NCI-H510A (cell line): ENCODE measurements at regions not wholly inside any gene's neighbourhood (a gene's known extent, or its start where the extent isn't known, plus 50 kb on each side); places are given as distances from the start of the nearest gene placed in this dataset.
"Not testable (repeated sequence)": the region's sequence is repeated elsewhere in the genome, so short reads cannot be mapped to it uniquely, and the experiment has no call there.

ENCODE experiments used
- DNase-seq: peaks from one replicate; lab custom pipeline; 2025; lab: John Stamatoyannopoulos, UW

DNA sequence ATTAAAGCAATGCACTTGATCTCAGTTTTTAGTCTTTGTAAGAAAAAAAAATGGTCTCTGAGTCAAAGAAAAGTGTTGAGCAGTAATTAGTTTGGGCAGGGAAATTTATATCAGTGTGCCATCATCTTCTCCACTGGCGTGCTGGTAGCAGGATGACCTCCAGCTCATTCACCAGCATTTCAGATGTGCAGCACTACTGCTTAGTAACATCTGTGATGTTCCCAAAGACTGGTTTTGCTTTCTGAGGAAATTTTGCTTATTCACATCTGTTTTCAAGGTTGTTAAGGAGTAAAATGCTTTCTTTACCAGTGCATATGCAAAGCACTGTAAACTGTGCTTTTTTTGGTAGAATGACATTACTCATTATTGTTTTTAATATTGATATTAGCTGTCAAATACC is 540.4 kb downstream of the TRAM1L1 start:
- DNase-seq, result no peak

DNA sequence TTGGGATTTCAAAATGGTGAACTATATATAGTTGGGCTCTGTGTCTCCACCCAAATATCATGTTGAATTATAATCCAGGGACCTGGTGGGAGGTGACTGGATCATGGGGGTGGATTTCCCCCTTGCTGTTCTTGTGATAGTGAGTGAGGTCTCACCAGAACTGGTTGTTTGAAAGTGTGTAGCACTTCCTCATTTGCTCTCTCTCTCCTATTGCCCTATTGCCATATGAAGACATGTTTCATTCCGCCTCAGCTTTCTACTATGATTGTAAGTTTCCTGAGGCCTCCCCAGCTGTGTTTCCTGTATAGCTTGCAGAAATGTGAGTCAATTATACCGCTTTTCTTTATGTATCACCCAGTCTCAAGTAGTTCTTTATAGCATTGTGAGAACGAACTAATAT is 545.6 kb downstream of the TRAM1L1 start:
- no peak for DNase-seq

DNA sequence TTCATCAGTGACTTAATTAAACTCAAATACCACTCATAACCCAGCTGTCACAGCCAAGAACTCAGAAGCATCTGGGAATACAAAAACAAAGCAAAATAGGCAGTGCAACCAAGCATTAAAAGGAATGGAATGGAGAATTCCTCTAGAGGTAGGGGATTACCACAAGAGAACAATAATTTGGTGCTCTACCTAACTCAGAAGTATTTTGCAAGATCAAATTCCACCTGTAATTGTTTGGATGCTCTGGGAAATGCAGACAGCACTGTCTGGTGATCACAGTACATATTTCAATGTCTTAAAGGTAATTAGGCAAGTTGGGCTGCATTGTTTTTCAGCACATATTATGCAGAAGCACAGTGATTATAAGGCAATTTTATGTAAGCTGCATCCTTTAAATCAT is 547.5 kb downstream of the TRAM1L1 start:
- no peak for DNase-seq

DNA sequence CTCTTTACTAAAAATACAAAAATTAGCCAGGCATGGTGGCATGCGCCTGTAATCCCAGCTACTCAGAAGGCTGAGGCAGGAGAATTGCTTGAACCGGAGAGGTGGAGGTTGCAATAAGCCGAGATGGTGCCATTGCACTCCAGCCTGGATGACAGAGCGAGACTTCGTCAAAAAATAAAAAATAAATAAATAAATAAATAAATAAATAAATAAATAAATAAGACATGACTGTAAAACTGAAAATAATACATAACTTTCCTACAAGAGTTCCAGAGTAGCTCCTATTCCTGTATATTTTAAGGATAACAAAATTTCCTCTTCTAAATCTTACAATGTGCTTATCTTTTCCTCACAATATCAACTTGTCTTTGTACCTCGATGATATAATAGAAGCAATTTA is 549.4 kb downstream of the TRAM1L1 start:
- DNase-seq, result not testable (repeated sequence)

DNA sequence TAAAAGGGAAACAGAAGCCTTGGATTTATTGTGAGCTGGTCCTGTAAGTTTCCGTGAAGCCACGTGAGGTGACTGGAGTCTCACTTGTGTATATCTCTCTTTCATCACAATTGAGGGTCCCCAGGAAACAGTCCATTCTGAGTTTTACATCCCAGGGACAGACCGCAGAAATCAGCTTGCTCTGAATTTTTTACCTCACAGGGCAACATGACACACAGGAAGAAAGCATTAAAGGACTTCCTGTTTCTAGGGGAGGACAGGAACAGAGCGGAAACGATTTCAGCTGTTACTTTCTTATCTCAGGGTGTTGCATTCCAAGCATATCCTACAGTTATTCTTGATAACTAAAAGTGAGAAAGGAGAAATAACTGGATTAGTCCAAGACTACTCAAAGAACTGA is 553.5 kb downstream of the TRAM1L1 start:
- DNase-seq, result no peak

DNA sequence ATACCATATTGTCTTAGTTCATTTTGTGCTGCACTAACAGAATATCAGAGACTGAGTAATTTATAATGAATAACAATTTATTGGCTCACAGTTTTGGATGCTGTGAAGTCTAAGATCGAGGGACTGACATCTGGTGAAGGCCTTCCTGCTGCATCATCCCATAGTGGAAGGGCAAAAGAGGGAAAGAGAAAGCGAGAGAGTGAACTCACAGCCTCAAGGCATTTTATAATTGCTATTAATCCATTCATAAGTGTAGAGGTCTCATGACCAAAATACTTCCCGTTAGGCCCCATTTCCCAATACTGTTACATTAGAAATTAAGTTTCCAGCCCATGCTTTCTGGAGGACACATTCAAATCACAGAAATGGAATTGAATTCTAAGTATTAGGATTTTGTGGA is 554.4 kb downstream of the TRAM1L1 start:
- DNase-seq, result no peak

DNA sequence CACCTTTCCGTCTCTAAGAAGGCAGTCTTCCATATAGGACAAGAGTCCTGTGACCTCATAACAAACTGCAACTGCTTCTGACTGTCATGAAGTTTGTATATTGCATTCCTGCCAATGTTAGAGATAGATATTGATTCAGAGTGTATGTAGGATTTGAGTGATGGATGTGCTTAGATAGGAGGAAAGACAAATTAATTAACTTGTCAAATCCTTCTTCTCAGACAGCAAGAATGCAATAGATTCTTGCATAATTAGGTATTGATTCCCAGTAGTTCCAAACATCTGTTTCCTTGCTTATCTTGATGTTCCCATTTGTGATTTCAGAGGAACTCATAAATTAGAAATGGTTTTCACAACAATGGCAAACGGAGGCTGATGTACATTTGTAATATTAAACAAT is 555.3 kb downstream of the TRAM1L1 start:
- no peak for DNase-seq

DNA sequence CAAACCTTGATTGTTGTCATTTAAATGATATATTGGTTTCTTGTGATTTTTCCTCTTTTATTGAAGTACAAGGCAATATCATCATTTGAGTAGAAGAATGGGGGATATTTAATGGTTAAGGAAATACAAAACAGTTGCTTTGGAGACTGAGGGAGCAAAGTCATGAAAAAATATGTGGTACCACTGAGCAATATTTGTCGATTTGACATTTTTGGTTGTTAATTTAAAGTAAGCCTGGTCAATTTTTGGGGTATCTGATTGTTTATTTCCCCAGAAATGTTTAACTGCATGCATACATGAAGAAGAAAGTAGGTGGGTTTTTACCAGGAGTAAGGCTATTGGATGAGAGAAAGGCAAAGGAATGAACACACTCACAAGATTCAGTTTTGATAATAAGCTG is 556.2 kb downstream of the TRAM1L1 start:
- no peak for DNase-seq

DNA sequence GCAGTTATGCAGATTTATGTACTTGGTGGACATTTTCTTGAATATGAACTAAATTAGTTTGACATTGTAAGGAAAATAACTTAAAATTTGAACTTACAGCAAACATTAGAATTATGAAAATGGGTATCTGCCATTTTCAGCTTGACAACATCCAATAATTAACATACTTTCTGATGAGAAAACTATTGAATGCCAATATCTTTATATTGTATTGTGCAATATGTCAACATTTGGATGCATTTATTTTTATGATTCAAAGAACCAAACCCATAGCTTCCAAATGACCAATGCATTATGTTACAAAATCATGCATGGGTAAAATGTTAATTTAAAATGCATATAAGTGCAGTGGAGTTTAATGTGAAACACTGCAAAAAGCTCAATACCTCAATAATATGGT is 562.5 kb downstream of the TRAM1L1 start:
- no peak for DNase-seq

DNA sequence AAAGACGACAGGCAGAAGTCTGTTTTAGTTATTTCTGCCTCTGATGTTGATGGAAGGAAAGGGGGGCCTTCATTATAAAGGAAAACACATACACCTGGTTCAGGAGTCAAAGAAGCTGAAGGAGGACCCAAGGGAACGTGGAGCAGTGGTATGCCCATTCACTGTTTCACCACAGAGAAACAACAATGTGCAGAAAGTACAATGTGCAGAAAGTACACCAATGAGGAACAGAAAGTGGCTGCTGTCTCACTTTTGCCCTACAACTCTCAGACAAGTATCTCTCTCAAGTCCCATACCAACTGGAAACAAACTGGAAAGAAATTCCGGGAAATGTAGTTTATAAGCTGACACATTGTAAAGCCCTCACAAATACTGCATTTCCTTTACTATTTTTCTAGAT is 564.5 kb downstream of the TRAM1L1 start:
- DNase-seq, result no peak

DNA sequence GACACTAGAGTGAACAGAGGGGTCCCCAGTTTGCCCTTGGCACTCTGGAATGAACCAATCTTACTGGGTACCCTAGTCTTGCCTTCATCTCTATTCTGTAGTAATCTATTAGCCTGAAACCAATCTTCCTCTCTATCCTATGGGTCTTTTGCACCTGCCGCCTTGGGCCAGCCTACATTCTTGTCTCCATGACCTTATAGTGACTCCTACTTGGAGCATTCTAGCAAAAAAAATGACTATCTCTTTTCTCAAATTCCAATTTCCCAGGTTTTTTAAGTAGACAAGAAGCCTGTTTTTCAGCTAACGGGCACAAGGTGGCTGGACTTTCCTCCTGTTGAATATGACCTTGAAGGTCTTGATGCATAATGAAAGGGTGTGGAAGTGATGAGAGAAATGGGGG is 568.7 kb downstream of the TRAM1L1 start:
- DNase-seq, result no peak

DNA sequence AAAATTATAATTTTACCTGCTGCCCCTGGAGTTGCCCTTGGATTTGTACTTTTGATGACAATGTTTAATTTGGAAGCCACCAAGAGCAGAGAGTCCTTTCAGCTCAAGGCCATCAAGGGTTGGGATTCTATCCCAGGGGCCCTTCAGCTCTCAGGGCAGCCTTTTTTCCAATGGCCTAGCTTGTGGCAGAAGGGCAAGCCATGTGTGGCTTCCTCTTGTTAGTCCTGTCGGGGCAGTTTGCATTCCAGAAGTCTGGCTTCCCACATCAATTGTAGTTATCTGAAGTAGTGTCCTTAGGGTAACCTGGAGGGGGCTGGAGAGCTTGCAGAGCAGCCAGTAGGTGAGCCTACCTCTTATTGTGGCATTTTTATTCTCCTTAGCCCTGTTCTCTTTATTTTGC is 569.4 kb downstream of the TRAM1L1 start:
- DNase-seq, result no peak

DNA sequence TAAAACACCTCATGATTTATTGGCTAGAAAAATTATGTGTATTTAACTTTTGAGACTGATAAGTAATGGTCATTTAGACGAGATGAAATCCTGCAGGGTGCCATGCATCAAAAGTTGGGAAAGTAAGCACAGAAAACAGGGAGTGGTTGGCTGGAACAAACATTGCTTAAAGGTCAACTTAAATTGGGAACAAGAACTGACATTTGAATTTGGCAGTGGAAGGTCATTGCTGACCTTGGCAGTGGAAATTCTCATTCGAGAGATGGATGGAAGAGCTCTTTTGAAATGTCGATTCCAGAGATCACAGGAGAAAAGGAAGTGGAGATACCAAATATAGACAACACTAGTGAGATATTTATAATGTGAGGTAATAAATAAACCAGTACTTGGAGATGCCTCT is 572.8 kb downstream of the TRAM1L1 start:
- no peak for DNase-seq

DNA sequence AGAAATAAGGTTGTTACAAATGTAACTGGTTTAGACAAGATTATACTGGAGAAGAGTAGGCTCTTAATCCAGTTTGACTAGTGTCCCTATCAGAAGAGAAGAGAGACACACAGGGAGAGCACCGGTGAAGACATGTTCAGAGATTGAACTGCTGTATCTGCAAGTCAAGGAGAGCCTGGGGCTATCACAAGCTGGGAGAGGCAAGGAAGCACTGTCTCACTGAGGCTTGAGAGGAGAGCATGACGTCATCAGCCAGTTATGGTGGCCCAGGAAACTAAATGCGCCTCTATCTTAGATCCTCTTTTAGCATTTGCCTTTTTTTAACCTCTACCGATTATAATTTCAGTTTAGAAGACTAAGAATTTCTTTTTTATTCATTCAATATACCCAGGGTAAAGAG is 583.4 kb downstream of the TRAM1L1 start:
- no peak for DNase-seq

DNA sequence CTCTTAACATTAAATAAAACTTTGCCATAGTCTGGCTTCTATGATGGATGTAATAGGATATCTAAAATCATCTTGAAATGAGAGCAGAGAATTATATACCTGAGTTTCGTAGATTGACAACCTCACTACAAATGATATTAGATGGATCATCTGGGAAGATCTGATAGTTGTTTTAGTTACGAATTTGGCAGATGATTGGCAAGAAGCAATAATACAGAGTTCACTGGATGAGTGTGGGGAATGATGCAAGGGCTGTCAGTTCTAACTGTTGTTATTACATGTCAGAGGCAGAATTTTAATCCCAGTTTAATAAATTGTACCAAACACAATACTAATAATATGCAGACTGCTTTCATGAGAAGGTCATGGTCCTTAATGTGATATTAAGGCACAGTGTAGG is 585.2 kb downstream of the TRAM1L1 start:
- no peak for DNase-seq

DNA sequence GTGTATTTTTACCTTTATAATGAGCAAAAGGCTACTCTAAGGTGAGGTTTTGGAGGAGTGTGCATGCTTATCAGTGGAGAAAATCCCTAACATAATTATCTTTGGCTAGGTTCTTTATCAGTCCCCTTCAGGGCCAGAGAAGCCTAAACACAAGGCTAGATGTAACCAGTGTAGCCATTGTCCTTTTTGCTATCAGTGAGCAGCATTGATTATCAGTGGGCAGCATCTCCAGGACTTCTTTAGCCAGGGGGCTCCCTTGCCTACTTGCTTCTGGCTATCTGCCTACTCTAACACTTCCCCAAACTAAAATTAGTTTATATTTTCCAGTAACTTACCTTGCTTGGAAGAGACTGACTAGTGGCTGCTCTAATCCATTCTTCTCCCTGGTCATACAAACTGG is 595.6 kb downstream of the TRAM1L1 start:
- DNase-seq, result no peak

DNA sequence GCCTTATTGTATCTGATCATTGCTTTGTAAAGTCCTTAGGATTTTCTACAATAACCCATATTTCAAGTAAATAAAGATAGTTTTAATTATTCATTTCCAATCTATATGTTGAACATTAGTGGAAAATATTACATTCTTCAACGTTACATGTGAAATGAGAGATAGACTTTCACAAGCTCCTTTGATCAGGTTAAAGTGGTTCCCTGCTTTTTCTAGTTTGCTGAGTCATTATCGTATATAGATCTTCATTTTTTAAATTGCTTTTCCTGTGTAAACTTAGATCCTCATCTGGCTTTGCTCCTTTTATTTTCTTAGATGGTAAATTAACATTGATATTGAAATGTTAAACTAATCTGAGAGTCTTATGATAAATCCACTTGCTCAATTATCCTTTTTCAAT is 599.0 kb downstream of the TRAM1L1 start:
- DNase-seq, result no peak

DNA sequence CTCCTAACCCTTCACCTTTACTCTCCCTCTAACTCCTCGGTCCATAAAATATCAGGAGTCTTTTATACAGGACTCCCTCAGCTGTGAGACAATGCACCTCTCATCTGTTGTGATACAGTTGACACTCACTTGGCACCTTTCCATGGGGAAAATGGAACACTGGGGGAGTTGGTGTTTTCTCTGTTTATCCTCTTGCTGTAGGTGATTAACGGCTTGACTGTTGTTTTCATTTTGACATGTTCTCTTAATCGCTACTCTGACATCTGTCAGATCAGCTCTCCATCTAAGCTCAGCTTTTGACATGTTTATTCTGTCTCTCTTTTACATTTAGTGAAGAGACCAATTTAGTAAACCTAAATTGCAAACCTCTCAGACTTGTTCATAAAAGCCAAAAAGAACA is 604.8 kb downstream of the TRAM1L1 start:
- no peak for DNase-seq

DNA sequence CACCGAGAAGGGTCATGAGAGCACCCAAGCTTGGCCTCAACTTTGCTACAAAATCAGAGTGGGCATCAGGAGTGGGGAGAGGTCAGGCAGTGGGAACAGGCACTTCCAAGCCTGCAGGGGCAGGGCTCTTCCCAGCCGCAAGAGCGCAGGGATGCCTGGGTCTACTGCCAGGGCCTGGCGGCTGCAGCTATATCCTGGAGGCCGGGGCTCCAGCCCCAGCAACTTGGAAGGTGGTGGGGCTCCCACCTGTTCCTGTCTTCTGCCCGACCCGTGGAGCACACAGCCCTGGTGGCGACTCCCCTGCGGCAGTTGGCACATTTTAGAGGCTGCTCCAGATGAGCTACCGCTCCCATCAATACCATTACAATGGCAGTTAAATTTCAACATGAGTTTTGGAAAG is 607.0 kb downstream of the TRAM1L1 start:
- no peak for DNase-seq

DNA sequence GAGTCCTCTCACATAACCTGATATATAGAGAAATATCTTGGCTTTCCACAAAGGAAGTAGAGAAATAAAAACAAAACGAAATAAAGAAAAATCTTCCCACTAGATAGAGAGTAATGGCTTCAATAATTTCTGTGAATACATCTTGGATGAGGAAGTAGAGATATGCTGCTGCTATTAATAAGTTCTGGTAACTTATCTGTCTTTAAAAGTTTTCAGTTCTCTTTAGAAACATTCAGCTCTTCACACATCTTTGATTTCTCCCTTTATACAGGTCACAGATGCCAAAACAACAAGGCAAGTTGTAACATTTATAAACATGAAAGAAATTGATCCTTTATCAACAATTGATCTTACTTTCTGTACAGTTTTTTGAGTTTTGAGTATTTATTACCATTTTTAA is 615.8 kb downstream of the TRAM1L1 start:
- no peak for DNase-seq

DNA sequence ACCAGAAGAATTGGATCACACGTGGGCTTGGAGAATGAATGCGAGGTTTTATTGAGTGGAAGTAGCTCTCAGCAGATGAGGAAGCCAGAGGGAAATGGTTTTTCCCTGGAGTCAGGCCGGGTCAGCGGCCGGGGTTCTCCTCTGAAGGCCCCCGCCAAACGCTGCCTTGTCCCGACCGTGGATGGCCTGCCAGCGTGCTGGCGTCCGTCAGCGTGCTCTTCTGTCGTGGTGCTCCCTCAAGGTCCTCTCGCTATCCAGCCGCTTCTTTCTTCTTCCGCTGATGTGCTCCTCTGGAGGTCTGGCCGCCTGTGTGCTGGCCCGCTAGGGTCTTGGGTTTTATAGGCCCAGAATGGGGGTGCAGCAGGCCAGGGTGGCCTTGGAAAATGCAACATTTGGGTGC is 632.2 kb downstream of the TRAM1L1 start:
- DNase-seq, result no peak

DNA sequence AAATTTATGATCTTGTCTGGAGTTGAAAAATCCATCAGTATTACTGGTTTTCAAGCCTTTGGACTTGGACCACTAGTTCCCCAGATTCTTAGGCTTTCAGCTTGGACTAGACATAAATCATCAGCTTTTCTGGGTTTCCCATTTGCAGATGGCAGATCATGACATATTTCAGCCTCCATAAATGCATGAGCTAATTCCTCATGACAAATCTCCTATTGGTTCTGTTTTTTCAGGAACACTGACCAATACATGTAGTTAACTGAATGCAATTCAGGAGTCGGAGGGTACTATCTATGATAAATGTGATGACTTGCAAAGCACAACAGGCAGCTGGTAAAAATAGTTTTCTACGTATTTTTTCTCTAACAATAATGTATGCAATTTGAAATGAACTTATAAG is 635.6 kb downstream of the TRAM1L1 start:
- DNase-seq, result no peak

DNA sequence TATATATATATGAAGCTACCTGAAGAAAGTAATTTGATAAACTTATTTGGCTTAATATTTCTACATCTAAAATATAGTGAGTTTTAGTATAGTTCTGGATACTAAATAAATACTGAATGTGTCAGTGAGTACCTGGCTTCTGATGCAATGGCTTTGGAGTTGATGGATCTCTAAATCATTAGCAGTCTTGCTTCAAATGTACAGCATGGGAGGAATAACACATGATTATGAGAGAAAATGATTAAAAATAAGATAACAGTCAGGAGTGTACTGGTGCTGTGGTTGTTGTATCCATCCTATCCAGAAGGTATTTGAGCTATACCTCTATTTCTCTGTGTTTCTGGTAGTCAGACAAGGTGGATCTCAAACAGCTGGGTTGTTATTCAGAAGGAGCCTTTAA is 641.3 kb downstream of the TRAM1L1 start:
- no peak for DNase-seq

DNA sequence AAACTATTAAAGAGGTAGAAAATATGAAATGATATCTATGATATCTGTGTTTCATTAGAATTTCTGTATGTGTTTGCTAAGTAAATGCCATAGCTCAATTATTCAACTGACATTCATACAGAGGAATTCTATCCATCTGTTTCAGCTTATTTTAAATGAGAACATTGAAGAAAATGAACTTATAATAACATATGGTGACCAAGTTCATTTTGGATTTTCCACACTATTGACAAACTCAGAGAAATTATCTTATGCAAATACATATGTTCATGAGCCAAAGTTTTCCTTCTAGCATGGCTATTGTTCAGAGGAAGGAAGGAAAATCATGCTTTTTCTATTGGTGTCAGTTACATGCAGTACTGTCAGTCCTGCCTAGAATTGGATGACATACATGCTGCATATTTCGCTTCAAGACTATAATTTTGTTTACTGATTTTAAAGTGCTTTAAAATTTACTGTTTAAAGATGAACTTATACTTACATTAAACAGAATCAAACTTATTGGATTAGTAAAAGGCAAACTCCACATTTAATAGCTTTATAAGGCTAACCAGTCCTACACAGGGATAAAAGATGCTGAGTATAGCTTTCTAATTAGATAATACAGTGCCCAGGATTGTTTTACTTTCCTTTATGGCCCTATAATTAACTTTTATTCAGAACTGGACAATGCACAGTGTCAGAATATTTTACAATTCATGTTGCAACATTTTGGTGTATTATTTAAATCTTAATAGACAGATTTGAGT is 646.2 kb downstream of the TRAM1L1 start:
- no peak for DNase-seq

DNA sequence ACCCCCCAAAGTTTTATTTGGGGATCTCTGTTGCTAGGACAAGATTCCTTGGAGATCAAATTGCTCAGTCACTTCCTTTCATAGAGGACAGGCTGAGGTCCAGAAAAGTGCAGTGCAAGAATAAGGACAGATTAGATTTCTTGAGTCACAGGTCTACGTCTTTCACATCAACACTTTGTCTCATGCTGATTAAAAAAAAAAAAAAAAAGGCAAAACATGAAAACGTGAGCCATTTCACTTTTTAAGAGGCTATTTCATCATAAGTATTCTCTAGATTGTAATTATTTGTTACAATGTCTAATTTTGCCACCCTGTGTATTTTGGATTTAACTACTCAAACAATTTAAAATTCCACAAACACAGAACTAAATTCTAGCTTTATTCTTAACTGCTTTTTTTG is 647.0 kb downstream of the TRAM1L1 start:
- DNase-seq, result no peak
